GM12875 (cell line): ENCODE measurements at regions not wholly inside any gene's neighbourhood (a gene's known extent, or its start where the extent isn't known, plus 50 kb on each side); places are given as distances from the start of the nearest gene placed in this dataset.

Experiments
- H3K4me3 ChIP-seq: one replicate; pipeline ENCODE4 v1.5.1; 2011; ENCODE audit warnings: low read depth, low read length, control low read depth
- CTCF ChIP-seq: IDR thresholded peaks from 2 replicates; pipeline ENCODE4 v1.5.1; 2011; ENCODE audit warnings: low read depth, mild to moderate bottlenecking, control low read depth, inconsistent platforms, low read length, moderate library complexity, borderline replicate concordance; ENCODE audit not compliant: insufficient read depth

GRCh38 chr3:80040067-80040466, 272.3 kb upstream of the ROBO1 start:
- no peak for TF ChIP-seq CTCF
- no peak overlapping the region for H3K4me3 ChIP-seq

- H3K4me3 ChIP-seq, result no peak overlapping the region
- TF ChIP-seq CTCF, result no peak
Measured at GRCh38 chr3:80036176-80036575, 268.4 kb upstream of the ROBO1 start.

GRCh38 chr3:80035021-80035420, 267.2 kb upstream of the ROBO1 start:
- H3K4me3 ChIP-seq, result no peak overlapping the region
- TF ChIP-seq CTCF, result no peak

GRCh38 chr3:80023010-80023409, 255.2 kb upstream of the ROBO1 start:
- H3K4me3 ChIP-seq, result no peak overlapping the region
- TF ChIP-seq CTCF, result no peak

GRCh38 chr3:80018375-80018774, 250.6 kb upstream of the ROBO1 start:
- no peak for TF ChIP-seq CTCF
- H3K4me3 ChIP-seq, result no peak overlapping the region

- no peak for TF ChIP-seq CTCF
- H3K4me3 ChIP-seq, result no peak overlapping the region
Measured at GRCh38 chr3:80017369-80017768, 249.6 kb upstream of the ROBO1 start.

GRCh38 chr3:80014576-80014975, 246.8 kb upstream of the ROBO1 start:
- no peak for TF ChIP-seq CTCF
- H3K4me3 ChIP-seq, result no peak overlapping the region
